ENCODE measurements at regions not wholly inside any gene's neighbourhood (a gene's known extent, or its start where the extent isn't known, plus 50 kb on each side); places are given as distances from the start of the nearest gene placed in this dataset.
A peak's percentile ranks its signal among the peaks of the same experiment; 100 is the strongest.

- TF ChIP-seq CXXC5 (CRISPR knock-in tag; IDR thresholded peaks at IDR 0.05) (peak; percentile 51), TSC22D4 (tag; IDR thresholded peaks at IDR 0.05) (no peak), MYNN (IDR thresholded peaks at IDR 0.05) (0 out of 2 replicates have a peak, but pooled peaks have one; percentile 32), MYNN (CRISPR knock-in tag; IDR thresholded peaks at IDR 0.05) (no peak), ZNF316 (IDR thresholded peaks at IDR 0.05) (peak; percentile 91), KDM1A (IDR thresholded peaks at IDR 0.05) (peak in 1 of 2 experiments; percentile 99; a peak in 2 of 4 replicates), MXI1 (IDR thresholded peaks at IDR 0.05; ENCODE audit: low read depth, low read length) (0 out of 2 replicates have a peak, but pooled peaks have one; percentile 26), GATA2 (CRISPR knock-in tag; IDR thresholded peaks at IDR 0.05) (peak; percentile 64), TCF7L2 (IDR thresholded peaks at IDR 0.05; ENCODE audit: low read depth, low read length) (no peak), FOXK2 (conservative IDR thresholded peaks at IDR 0.05 in 1 of 2, IDR thresholded peaks at IDR 0.05 in 1 of 2; ENCODE audit: low read depth in 2 of 2) (peak; percentile 31 to 58; a peak in 3 of 4 replicates), POLR2H (tag; IDR thresholded peaks at IDR 0.05; ENCODE audit: low read depth) (no peak), NBN (IDR thresholded peaks at IDR 0.05; ENCODE audit: low read depth) (0 out of 2 replicates have a peak, but pooled peaks have one; percentile 34)
- TF ChIP-seq, protein P1, sequence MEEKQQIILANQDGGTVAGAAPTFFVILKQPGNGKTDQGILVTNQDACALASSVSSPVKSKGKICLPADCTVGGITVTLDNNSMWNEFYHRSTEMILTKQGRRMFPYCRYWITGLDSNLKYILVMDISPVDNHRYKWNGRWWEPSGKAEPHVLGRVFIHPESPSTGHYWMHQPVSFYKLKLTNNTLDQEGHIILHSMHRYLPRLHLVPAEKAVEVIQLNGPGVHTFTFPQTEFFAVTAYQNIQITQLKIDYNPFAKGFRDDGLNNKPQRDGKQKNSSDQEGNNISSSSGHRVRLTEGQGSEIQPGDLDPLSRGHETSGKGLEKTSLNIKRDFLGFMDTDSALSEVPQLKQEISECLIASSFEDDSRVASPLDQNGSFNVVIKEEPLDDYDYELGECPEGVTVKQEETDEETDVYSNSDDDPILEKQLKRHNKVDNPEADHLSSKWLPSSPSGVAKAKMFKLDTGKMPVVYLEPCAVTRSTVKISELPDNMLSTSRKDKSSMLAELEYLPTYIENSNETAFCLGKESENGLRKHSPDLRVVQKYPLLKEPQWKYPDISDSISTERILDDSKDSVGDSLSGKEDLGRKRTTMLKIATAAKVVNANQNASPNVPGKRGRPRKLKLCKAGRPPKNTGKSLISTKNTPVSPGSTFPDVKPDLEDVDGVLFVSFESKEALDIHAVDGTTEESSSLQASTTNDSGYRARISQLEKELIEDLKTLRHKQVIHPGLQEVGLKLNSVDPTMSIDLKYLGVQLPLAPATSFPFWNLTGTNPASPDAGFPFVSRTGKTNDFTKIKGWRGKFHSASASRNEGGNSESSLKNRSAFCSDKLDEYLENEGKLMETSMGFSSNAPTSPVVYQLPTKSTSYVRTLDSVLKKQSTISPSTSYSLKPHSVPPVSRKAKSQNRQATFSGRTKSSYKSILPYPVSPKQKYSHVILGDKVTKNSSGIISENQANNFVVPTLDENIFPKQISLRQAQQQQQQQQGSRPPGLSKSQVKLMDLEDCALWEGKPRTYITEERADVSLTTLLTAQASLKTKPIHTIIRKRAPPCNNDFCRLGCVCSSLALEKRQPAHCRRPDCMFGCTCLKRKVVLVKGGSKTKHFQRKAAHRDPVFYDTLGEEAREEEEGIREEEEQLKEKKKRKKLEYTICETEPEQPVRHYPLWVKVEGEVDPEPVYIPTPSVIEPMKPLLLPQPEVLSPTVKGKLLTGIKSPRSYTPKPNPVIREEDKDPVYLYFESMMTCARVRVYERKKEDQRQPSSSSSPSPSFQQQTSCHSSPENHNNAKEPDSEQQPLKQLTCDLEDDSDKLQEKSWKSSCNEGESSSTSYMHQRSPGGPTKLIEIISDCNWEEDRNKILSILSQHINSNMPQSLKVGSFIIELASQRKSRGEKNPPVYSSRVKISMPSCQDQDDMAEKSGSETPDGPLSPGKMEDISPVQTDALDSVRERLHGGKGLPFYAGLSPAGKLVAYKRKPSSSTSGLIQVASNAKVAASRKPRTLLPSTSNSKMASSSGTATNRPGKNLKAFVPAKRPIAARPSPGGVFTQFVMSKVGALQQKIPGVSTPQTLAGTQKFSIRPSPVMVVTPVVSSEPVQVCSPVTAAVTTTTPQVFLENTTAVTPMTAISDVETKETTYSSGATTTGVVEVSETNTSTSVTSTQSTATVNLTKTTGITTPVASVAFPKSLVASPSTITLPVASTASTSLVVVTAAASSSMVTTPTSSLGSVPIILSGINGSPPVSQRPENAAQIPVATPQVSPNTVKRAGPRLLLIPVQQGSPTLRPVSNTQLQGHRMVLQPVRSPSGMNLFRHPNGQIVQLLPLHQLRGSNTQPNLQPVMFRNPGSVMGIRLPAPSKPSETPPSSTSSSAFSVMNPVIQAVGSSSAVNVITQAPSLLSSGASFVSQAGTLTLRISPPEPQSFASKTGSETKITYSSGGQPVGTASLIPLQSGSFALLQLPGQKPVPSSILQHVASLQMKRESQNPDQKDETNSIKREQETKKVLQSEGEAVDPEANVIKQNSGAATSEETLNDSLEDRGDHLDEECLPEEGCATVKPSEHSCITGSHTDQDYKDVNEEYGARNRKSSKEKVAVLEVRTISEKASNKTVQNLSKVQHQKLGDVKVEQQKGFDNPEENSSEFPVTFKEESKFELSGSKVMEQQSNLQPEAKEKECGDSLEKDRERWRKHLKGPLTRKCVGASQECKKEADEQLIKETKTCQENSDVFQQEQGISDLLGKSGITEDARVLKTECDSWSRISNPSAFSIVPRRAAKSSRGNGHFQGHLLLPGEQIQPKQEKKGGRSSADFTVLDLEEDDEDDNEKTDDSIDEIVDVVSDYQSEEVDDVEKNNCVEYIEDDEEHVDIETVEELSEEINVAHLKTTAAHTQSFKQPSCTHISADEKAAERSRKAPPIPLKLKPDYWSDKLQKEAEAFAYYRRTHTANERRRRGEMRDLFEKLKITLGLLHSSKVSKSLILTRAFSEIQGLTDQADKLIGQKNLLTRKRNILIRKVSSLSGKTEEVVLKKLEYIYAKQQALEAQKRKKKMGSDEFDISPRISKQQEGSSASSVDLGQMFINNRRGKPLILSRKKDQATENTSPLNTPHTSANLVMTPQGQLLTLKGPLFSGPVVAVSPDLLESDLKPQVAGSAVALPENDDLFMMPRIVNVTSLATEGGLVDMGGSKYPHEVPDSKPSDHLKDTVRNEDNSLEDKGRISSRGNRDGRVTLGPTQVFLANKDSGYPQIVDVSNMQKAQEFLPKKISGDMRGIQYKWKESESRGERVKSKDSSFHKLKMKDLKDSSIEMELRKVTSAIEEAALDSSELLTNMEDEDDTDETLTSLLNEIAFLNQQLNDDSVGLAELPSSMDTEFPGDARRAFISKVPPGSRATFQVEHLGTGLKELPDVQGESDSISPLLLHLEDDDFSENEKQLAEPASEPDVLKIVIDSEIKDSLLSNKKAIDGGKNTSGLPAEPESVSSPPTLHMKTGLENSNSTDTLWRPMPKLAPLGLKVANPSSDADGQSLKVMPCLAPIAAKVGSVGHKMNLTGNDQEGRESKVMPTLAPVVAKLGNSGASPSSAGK (IDR thresholded peaks at IDR 0.05): peak; percentile 79
- TF ChIP-seq, protein P2, sequence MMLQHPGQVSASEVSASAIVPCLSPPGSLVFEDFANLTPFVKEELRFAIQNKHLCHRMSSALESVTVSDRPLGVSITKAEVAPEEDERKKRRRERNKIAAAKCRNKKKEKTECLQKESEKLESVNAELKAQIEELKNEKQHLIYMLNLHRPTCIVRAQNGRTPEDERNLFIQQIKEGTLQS (IDR thresholded peaks at IDR 0.05): peak; percentile 77
- TF ChIP-seq, protein P2 (CRISPR knock-in tag; conservative IDR thresholded peaks at IDR 0.05): no peak
Measured at GRCh38 chr3:110521019-110521418, 550.6 kb upstream of the NECTIN3 start (continued).

All from K562 (cell line).